Activated B cell treated with CpG ODN at 0.5 μM for 24 hours (primary cell): ENCODE measurements at regions not wholly inside any gene's neighbourhood (a gene's known extent, or its start where the extent isn't known, plus 50 kb on each side); places are given as distances from the start of the nearest gene placed in this dataset.

Experiments used
- ATAC-seq: fragments of 200-7000 bp; cut with Tn5 transposase; one replicate; pipeline ENCODE4 v1.10.0; 2021; ENCODE audit warnings: low read depth, mild to moderate bottlenecking, moderate library complexity
- CTCF ChIA-PET: fragments of 350-600 bp; sonication (Branson Sonifier 250); formaldehyde crosslinking; loops from one replicate; lab custom pipeline; 2021; ENCODE audit warnings: antibody characterized with exemption; lab: Charles Lee
- POLR2A ChIA-PET: fragments of 350-600 bp; sonication (Branson Sonifier 250); formaldehyde crosslinking; loops from one replicate; lab custom pipeline; 2021; ENCODE audit warnings: antibody characterized with exemption; lab: Charles Lee
- DNase-seq: peaks from one replicate; pipeline ENCODE4 v3.0.0; 2022
- H3K27ac Mint-ChIP-seq: one replicate; pipeline ENCODE4 v1.8.0; 2020; ENCODE audit warnings: mixed read lengths
- H3K27me3 Mint-ChIP-seq: one replicate; pipeline ENCODE4 v1.8.0; 2021; ENCODE audit warnings: mixed read lengths
- H3K36me3 Mint-ChIP-seq: one replicate; pipeline ENCODE4 v1.8.0; 2021; ENCODE audit warnings: low read depth, mixed read lengths
- H3K4me1 Mint-ChIP-seq: one replicate; pipeline ENCODE4 v1.8.0; 2021; ENCODE audit warnings: mixed read lengths
- H3K4me3 Mint-ChIP-seq: one replicate; pipeline ENCODE4 v1.8.0; 2020; ENCODE audit warnings: mild to moderate bottlenecking, mixed read lengths
- H3K9me3 Mint-ChIP-seq: one replicate; pipeline ENCODE4 v1.8.0; 2020; ENCODE audit warnings: mixed read lengths
- CTCF ChIP-seq: fragments of 200-600 bp; IDR thresholded peaks from one replicate; pipeline ENCODE4 v1.8.0; 2022; ENCODE audit warnings: antibody characterized with exemption, mild to moderate bottlenecking
- intact Hi-C: fragments of 100-400 bp; cut with micrococcal nuclease; formaldehyde crosslinking; loops from one replicate; pipeline ENCODE4 v1.15.1; 2024

- TF ChIP-seq CTCF: no peak
- Mint-ChIP-seq H3K4me3 (no peak overlapping the region), H3K4me1 (no peaks in the 10 kb centered on the region), H3K27me3 (peaks cover 5% of the 10 kb centered on the region), H3K9me3 (no peaks in the 10 kb centered on the region), H3K27ac (no peak overlapping the region), H3K36me3 (no peaks in the 10 kb centered on the region)
- CTCF ChIA-PET: no interaction called here
- POLR2A ChIA-PET: no interaction called here
- DNase-seq: no peak
- ATAC-seq: no peak
- intact Hi-C loops: no loop called here
Observed at GRCh38 chr1:115184951-115185331, 95.6 kb upstream of the TSPAN2 start.

GRCh38 chr1:115184260-115184950, 95.1 kb upstream of the TSPAN2 start:
- Mint-ChIP-seq H3K27ac (no peak overlapping the region), H3K36me3 (no peaks in the 10 kb centered on the region), H3K27me3 (peaks cover 5% of the 10 kb centered on the region), H3K4me1 (no peaks in the 10 kb centered on the region), H3K4me3 (no peak overlapping the region), H3K9me3 (no peaks in the 10 kb centered on the region)
- ChIA-PET CTCF (no interaction called here), POLR2A (no interaction called here)
- DNase-seq (no peak), ATAC-seq (no peak)
- intact Hi-C loops: no loop called here
- no peak for TF ChIP-seq CTCF

GRCh38 chr1:115183721-115184259, 94.5 kb upstream of the TSPAN2 start:
- ATAC-seq (no peak), DNase-seq (no peak)
- no peak for TF ChIP-seq CTCF
- ChIA-PET POLR2A (no interaction called here), CTCF (no interaction called here)
- H3K9me3 Mint-ChIP-seq: no peaks in the 10 kb centered on the region
- no peaks in the 10 kb centered on the region for H3K36me3 Mint-ChIP-seq
- H3K4me3 Mint-ChIP-seq: no peak overlapping the region
- no peaks in the 10 kb centered on the region for H3K27me3 Mint-ChIP-seq
- no peak overlapping the region for H3K27ac Mint-ChIP-seq
- intact Hi-C loops: no loop called here
- H3K4me1 Mint-ChIP-seq: no peaks in the 10 kb centered on the region

- no peaks in the 10 kb centered on the region for H3K4me1 Mint-ChIP-seq
- no peak for ATAC-seq
- no peaks in the 10 kb centered on the region for H3K9me3 Mint-ChIP-seq
- intact Hi-C loops: no loop called here
- no peak for DNase-seq
- no peak for TF ChIP-seq CTCF
- no peaks in the 10 kb centered on the region for H3K27me3 Mint-ChIP-seq
- H3K4me3 Mint-ChIP-seq: no peak overlapping the region
- H3K36me3 Mint-ChIP-seq: no peaks in the 10 kb centered on the region
- POLR2A ChIA-PET: no interaction called here
- H3K27ac Mint-ChIP-seq: no peak overlapping the region
- CTCF ChIA-PET: no interaction called here
Observed at GRCh38 chr1:115183158-115183557, 93.9 kb upstream of the TSPAN2 start.

- no peaks in the 10 kb centered on the region for H3K27me3 Mint-ChIP-seq
- H3K4me1 Mint-ChIP-seq: no peaks in the 10 kb centered on the region
- DNase-seq (no peak), ATAC-seq (no peak)
- no peak overlapping the region for H3K4me3 Mint-ChIP-seq
- POLR2A ChIA-PET: no interaction called here
- intact Hi-C loops: no loop called here
- no peak for TF ChIP-seq CTCF
- no peaks in the 10 kb centered on the region for H3K36me3 Mint-ChIP-seq
- CTCF ChIA-PET: no interaction called here
- H3K27ac Mint-ChIP-seq: no peak overlapping the region
- H3K9me3 Mint-ChIP-seq: no peaks in the 10 kb centered on the region
Observed at GRCh38 chr1:115182012-115182715, 92.9 kb upstream of the TSPAN2 start.
